Keratinocyte (primary cell): ENCODE measurements at regions not wholly inside any gene's neighbourhood (a gene's known extent, or its start where the extent isn't known, plus 50 kb on each side); places are given as distances from the start of the nearest gene placed in this dataset.

ENCODE experiments used
- DNase-seq: peaks from one replicate; pipeline ENCODE4 v3.0.0-alpha.2; 2011; ENCODE audit warnings: low read depth, missing footprints, low spot score
- FAIRE-seq: peaks from 2 replicates; lab custom pipeline; 2011; peaks lifted over from hg19 to GRCh38; lab: Jason Lieb, UNC
- H2AFZ ChIP-seq: 2 replicates; pipeline ENCODE4 v1.6.0; 2012; ENCODE audit warnings: low read length, control low read depth, inconsistent platforms; ENCODE audit not compliant: control insufficient read depth
- H3K27ac ChIP-seq: 2 replicates; pipeline ENCODE4 v1.5.1; 2011; ENCODE audit warnings: low read length; ENCODE audit not compliant: control insufficient read depth, insufficient read depth
- H3K27me3 ChIP-seq: 3 replicates; pipeline ENCODE4 v1.6.0; 2011; ENCODE audit warnings: low read length; ENCODE audit not compliant: control insufficient read depth, insufficient read depth; ENCODE audit errors: extremely low read depth
- H3K36me3 ChIP-seq, 2 experiments: 2 replicates in 1 of 2; 3 replicates in 1 of 2; pipeline ENCODE4 v1.5.1; 2011; ENCODE audit warnings: low read length in 2 of 2, mild to moderate bottlenecking in 1 of 2; ENCODE audit not compliant: control insufficient read depth in 2 of 2, insufficient read depth in 2 of 2; ENCODE audit errors: extremely low read depth in 1 of 2
- H3K4me1 ChIP-seq: 3 replicates; pipeline ENCODE4 v1.5.1; 2011; ENCODE audit warnings: low read length; ENCODE audit not compliant: control insufficient read depth, insufficient read depth; ENCODE audit errors: extremely low read depth
- H3K4me2 ChIP-seq: 3 replicates; pipeline ENCODE4 v1.6.0; 2011; ENCODE audit warnings: low read depth, low read length; ENCODE audit not compliant: control insufficient read depth, insufficient read depth; ENCODE audit errors: extremely low read depth
- H3K4me3 ChIP-seq, 3 experiments: fragments of 200-600 bp in 1 of 3; sonication (generic) in 1 of 3; 2 replicates in 2 of 3; 3 replicates in 1 of 3; pipeline ENCODE4 v1.5.1; 2011 to 2016; ENCODE audit warnings: low read length in 3 of 3, mild to moderate bottlenecking in 3 of 3, control low read depth in 2 of 3, inconsistent platforms in 1 of 3, low read depth in 1 of 3, mixed read lengths in 1 of 3, mixed run types in 1 of 3, moderate library complexity in 1 of 3; ENCODE audit not compliant: control insufficient read depth in 2 of 3, insufficient read depth in 2 of 3; ENCODE audit errors: extremely low read depth in 1 of 3
- H3K79me2 ChIP-seq: 2 replicates; pipeline ENCODE4 v1.6.0; 2012; ENCODE audit warnings: low read length; ENCODE audit not compliant: control insufficient read depth, insufficient read depth
- H3K9ac ChIP-seq: 3 replicates; pipeline ENCODE4 v1.6.0; 2011; ENCODE audit warnings: low read length; ENCODE audit not compliant: control insufficient read depth, insufficient read depth; ENCODE audit errors: extremely low read depth
- H3K9me1 ChIP-seq: 3 replicates; pipeline ENCODE4 v1.6.0; 2011; ENCODE audit warnings: low read length; ENCODE audit not compliant: control insufficient read depth, insufficient read depth; ENCODE audit errors: extremely low read depth
- H3K9me3 ChIP-seq: 2 replicates; pipeline ENCODE4 v1.5.1; 2012; ENCODE audit warnings: low read depth, low read length; ENCODE audit not compliant: control insufficient read depth
- H4K20me1 ChIP-seq: 3 replicates; pipeline ENCODE4 v1.6.0; 2011; ENCODE audit warnings: low read length; ENCODE audit not compliant: control insufficient read depth, insufficient read depth; ENCODE audit errors: extremely low read depth
- CTCF ChIP-seq, 3 experiments: IDR thresholded peaks in 1 of 3; conservative IDR thresholded peaks in 1 of 3; optimal IDR thresholded peaks in 1 of 3; 2 replicates in 2 of 3; 3 replicates in 1 of 3; pipeline versions ENCODE3 to v1.5.1; 2011; ENCODE audit warnings: low read length in 3 of 3, mild to moderate bottlenecking in 3 of 3, moderate library complexity in 2 of 3, control low read depth in 1 of 3, inconsistent platforms in 1 of 3; ENCODE audit not compliant: insufficient read depth in 2 of 3; ENCODE audit errors: extremely low read depth in 1 of 3
- EZH2 ChIP-seq: IDR thresholded peaks from one replicate; pipeline ENCODE4 v1.6.1; 2012; ENCODE audit warnings: inconsistent platforms, mild to moderate bottlenecking, low read length, moderate library complexity
- dilution Hi-C: fragments of 300-500 bp; cut with MboI; formaldehyde crosslinking; loops from one replicate; pipeline ENCODE4 v1.7.0; 2020; ENCODE audit warnings: low sequenced_read_pairs; ENCODE audit not compliant: extremely low pct_ligation_motif_present

- Histone ChIP-seq H3K79me2 (no peaks in the 10 kb centered on the region), H3K27me3 (no peaks in the 10 kb centered on the region), H3K9ac (no peak overlapping the region), H4K20me1 (no peaks in the 10 kb centered on the region), H3K4me2 (no peak overlapping the region), H3K4me1 (peaks cover 4% of the 10 kb centered on the region), H3K9me1 (no peaks in the 10 kb centered on the region), H3K4me3 (no peak overlapping the region), H3K36me3 (no peaks in the 10 kb centered on the region), H3K9me3 (no peaks in the 10 kb centered on the region), H2AFZ (no peak overlapping the region), H3K27ac (no peak overlapping the region)
- DNase-seq, result no peak
- no peak for FAIRE-seq
- dilution Hi-C loops, result no loop called here
- TF ChIP-seq CTCF (optimal IDR thresholded peaks at IDR 0.05 in 1 of 3, IDR thresholded peaks at IDR 0.05 in 1 of 3, conservative IDR thresholded peaks at IDR 0.05 in 1 of 3; ENCODE audit: extremely low read depth in 1 of 3, insufficient read depth in 2 of 3, low read length in 3 of 3) (no peak), EZH2 (no peak)
These were observed 242.8 kb downstream of the GLI2 start for GRCh38 chr2:120978359-120979050.

- Histone ChIP-seq H3K36me3 (no peaks in the 10 kb centered on the region), H3K9me3 (no peaks in the 10 kb centered on the region), H3K4me1 (peaks cover 9% of the 10 kb centered on the region), H4K20me1 (no peaks in the 10 kb centered on the region), H3K27ac (no peak overlapping the region), H3K9ac (no peak overlapping the region), H3K4me2 (no peak overlapping the region), H3K4me3 (no peak overlapping the region), H3K79me2 (no peaks in the 10 kb centered on the region), H3K27me3 (no peaks in the 10 kb centered on the region), H3K9me1 (no peaks in the 10 kb centered on the region), H2AFZ (no peak overlapping the region)
- dilution Hi-C loops, result no loop called here
- TF ChIP-seq EZH2 (no peak), CTCF (optimal IDR thresholded peaks at IDR 0.05 in 1 of 3, IDR thresholded peaks at IDR 0.05 in 1 of 3, conservative IDR thresholded peaks at IDR 0.05 in 1 of 3; ENCODE audit: extremely low read depth in 1 of 3, insufficient read depth in 2 of 3, low read length in 3 of 3) (no peak)
- FAIRE-seq (no peak), DNase-seq (no peak)
These were observed 243.7 kb downstream of the GLI2 start for GRCh38 chr2:120979398-120979797.
